ENCODE measurements at regions not wholly inside any gene's neighbourhood (a gene's known extent, or its start where the extent isn't known, plus 50 kb on each side); places are given as distances from the start of the nearest gene placed in this dataset.
"Not testable (repeated sequence)": the region's sequence is repeated elsewhere in the genome, so short reads cannot be mapped to it uniquely, and the experiment has no call there.

DNA sequence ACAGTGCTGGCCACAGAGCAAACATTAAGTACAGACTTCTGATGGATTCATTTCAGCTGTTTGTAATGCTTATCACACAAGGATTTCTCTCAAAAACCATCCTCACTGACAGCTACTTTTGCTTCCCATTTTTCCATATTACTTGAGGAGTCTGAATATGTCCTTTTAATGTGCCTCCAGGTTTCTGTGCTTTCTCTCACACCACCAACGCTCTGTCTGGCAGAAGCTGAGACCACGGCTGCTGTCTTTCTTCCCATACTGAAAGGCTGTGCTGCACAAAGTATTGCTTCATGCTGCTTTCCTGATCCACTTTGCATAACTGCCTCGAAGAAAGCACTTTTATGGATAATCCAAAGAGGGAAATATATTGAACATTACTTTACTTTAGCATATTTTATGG, 312.1 kb upstream of the ZEB2 start:
- DNase-seq (ENCODE audit: low spot score): no peak

DNA sequence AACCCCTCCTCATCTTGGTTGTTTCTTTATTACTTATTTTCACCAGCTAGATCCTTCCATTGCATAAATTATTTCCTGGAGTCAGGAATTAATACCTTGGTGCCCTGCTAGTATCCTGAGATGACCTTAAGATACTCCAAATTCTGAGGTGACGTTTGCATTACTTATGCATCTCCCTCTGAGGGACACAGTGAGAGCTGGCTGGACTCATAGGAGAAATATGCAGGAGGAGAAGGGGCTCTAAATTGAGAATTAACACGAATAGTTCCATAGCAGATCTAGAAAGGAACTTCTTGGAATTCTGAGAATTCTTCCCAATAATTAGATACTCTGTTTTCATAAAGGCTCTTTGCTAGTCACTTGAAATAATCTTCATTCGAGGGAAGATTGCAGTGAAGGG, 310.6 kb upstream of the ZEB2 start:
- peak; percentile 24 for DNase-seq (ENCODE audit: low spot score)

DNA sequence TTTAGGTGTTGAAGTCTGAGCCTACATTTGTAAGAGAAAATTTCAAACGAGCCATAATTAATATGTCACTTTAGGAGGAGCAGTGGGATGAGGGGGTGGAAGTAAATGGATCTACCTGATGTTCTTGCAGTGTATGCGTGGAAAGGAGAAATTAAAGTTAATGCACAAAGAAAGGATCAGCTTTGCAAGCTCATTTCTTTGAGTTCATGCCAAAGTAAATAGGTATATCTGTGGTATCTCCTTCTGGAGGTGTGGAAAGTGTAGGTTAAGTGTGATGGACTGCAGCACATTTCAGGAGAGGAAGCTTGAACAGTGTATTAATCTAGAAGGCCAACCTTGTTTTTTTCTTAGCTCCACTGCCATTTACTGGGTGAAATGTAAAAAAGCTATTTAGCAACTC, 307.5 kb upstream of the ZEB2 start:
- no peak for DNase-seq (ENCODE audit: low spot score)

DNA sequence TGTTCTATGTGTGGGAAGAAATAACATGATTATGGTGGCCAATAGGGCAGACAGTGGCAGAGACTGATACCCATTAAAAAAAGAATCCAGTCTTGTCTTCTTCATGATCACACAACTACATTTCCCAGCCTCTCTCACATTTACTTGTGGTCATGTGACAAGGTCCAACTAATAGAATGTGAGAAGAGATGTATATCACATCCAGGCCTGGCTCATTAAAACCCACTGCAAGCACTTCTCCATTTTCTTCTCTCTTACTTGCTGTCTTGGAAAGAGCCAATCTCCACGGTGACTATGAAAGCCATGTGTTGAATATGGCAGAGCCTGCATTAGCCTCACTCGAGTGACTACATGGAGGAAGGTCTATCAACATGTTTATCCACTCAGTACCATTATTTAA, 306.2 kb upstream of the ZEB2 start:
- no peak for DNase-seq (ENCODE audit: low spot score)

DNA sequence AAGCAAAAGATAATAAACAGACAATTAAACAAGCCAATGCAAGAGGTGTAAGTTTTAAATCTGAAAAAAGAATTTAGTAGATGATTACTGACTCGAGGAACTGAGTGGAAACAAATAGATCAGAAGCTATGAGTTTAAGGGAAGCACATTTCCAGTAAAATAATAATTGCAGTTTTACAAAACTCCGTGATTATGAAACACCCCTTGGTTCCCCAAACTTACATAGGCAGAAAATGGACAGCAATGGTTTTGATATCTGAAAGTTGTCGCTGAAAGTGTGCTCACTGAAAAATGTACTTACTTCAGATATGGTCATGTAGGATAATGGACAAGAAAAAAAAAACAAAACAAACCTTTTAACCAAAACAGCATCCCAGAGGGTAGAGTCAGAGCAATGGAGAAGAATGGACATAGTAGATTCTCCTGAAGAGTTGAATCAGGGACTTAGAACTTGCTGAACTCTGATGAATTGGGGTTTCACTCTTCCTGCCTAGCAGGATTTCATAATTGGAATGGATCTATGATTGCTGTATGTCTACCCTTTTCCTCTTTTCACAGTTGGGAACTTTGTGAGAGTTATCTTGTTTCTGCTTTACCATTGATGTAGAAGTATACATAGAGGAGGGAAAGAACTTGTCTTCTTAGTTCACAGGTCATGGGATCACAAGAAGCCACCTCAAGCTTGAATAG, 305.6 kb upstream of the ZEB2 start:
- no peak for DNase-seq (ENCODE audit: low spot score)

DNA sequence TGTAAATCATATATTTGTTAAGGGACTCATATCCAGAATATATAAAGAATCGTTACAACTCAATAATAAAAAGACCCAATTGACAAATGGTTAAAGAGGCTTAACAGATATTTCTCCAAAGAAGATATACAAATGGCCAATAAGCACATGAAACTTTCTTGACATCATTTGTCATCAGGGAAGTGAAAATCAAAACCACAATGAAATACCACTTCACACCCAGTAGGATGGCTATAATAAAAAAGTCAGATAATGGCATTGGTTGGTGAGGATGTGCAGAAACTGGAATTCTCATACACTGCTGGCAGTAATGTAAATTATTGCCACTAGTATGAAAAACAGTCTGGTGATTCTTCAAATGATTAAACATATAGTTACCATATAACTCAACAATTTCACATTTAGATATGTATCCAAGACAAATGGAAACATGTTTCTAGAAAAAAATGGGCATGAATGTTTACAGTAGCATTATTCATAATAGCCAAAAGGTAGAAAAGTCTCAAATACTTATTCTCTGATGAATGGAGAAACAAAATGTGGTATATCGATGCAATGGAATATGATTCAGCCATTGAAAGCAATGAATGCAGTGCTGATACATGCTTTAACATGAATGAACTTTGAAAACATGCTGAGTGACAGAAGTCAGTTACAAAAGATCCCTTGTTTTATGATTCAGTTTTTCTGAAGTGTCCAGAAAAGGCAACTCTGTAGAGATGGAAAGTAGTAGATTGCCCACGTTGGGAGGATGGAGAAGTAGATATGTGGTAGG, 304.6 kb upstream of the ZEB2 start:
- DNase-seq (ENCODE audit: low spot score): no peak

DNA sequence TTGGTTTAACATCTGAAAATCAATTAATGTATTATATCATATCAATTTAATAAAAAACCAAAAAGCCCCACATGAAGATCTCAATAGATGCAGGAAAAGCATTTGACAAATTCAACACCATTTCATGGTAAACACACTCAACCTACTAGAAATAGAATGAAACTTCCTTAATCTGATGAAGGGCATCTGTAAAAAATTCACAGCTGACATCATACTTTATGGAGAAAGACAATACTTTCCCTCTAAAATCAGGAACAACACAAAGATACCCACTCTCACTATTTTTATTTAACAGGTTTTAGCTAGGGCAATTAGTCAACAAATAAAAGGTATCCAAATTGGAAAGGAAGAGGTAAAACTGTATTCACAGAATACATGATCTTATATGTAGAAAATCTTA, 303.0 kb upstream of the ZEB2 start:
- no peak for DNase-seq (ENCODE audit: low spot score)

DNA sequence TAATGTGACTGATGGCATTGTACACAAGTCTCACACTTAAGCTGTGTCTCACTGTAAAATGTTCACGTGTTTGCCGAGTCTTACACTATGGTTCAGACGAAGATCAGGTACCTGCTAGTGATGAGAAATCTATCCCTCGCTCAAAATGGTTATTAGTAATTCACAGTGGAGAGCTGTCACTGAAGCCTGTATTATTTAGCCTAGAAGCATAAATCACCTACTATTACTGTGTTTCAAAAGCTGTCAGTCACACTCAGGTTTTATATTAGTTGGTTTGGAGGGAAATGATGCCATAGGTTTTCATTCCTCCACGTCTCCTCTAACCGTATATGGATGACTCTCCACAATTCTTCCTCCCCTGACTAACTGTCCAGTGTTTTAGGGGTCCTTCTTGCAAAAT, 292.4 kb upstream of the ZEB2 start:
- no peak for DNase-seq (ENCODE audit: low spot score)

DNA sequence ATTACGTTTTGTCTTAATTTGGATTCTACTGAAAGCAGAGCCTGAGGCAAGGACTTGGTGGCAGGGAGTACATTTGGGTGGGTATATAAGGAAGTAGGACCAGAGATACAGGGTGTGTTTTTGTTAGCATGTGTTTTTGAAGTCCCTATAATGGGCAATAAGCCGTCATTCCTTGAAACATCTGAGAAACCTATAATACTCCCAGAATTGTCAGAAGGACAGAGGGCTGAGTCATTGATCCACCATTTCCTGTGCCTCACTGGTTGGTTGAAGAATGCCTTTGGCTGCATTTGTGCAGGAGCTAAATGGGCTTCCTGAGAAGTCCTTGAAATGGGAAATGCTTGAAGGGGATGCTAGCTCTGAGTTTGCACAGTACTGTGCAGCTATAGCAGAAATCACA, 281.8 kb upstream of the ZEB2 start:
- DNase-seq (ENCODE audit: low spot score): peak; percentile 63

DNA sequence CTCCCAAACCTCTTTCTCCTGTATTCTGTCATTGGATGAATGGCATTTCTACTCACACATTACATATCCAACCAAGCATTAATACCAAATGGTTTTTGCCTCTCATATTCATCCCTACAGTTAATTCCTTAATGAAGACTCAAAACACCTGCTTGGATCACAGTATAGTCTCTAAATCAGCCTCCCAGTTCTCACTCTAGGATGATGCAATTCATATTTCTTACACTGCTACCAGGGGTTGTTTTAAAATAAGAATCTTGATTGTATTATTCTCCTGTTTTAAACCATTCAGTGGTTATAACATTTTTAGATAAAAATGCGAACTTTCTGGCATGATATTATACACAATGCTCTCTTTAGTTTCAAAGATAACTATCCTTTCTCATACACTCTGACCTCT, 281.4 kb upstream of the ZEB2 start:
- DNase-seq (ENCODE audit: low spot score): no peak

DNA sequence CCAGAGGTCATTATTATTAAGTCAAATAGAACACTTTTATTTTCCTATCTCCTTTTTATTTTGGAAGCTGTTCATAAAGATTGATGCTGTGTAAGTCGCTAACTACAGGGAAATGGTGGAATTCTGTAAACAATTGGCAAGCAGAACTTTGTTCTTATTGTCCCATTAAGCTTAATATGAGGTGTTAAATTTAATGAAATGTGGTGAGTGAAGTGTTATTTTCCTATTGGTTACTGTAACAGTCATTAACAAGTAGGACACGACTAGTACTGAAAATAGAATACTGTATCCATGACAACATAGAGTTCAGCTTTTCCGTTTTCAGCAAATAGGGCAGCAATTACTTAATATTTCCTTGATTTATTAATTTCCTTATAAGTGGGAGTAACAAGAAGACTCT, 279.1 kb upstream of the ZEB2 start:
- DNase-seq (ENCODE audit: low spot score): no peak

DNA sequence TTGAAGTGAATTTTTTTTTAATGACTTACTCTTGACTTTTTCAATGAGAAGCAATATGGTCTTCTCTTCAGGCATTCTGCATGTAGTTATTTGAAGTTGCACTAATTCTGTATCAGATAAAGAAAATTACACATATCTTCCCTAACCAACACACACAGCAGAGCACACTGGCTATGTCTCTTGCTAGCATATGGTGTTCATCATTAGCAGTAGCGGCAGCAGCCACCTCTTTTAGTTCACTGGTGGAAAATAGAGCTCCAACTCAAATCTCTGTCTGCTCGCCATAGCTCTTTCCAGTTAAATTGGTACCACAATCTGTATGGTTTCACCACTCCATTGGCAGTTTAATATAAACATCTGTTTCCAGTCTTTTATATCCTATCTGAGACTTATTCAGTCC, 278.1 kb upstream of the ZEB2 start:
- DNase-seq (ENCODE audit: low spot score): no peak

DNA sequence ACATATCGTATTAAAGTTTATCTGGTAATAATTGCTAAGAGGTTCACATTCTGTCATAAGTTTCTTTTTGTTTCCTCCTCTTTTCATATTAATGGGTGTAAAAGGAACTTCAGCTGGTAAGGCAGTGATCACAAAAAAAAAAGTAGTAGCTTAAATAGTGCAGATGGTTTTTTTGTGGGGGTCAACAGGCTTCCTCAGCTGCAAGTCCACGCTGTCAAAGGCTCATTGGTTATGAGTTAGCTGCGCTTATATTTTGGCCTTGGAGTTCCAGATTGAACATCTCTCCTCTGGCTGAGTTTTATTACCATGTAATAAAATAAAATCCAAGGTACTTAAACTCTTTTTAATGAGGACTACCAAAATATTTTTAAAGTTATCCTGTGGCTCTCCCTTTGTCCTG, 277.0 kb upstream of the ZEB2 start:
- no peak for DNase-seq (ENCODE audit: low spot score)

DNA sequence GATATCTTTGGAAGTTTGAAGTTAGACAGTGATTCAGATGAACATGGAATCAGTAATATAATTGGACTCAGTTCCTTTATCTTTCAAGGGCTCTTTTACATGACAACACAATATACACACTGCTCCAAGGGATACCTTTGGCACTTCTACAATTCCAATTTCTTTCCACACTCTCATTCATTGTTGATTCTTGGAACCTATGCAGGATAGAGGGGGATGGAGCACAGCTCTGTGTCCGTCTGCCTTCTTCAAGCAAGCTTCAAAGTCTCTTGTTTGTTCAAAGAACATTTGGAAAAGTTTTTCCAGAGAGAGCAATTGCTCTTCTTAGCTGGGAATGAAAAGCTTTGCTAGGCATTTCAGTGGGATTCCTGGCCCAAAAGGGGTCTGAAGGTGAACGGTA, 276.2 kb upstream of the ZEB2 start:
- DNase-seq (ENCODE audit: low spot score): no peak

DNA sequence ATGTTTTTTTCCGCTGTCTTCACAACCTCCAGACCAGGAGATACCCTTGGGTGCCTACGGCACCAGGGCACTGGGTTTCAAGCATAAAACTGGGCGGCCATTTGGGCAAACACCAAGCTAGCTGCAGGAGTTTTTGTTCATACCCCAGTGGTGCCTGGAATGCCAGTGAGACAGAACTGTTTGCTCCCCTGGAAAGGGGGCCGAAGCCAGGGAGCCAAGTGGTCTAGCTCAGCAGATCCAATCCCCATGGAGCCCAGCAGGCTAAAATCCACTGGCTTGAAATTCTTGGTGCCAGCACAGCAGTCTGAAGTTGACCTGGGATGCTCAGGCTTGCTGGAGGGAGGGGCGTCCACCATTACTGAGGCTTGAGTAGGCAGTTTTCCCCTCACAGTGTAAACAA, 265.3 kb upstream of the ZEB2 start:
- no peak for DNase-seq (ENCODE audit: low spot score)

DNA sequence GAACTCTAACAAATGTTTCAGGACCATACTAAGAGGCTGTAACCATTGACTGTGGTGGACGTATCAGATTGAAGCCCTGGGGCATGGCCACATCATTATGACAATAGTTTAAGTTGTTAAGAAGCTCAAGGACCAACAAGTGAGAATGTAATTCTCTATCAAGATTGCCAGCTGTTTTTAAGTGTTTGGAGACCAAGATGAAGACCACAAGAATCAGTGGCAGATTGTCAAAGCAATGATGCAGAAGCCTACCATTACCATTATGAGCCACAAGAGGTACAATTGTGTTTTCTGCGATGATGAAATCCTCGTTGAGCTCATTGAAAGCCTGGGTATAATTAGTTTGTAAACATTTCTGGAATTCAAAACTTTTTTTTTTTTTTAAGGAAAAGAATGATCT, 261.1 kb upstream of the ZEB2 start:
- peak; percentile 13 for DNase-seq (ENCODE audit: low spot score)

DNA sequence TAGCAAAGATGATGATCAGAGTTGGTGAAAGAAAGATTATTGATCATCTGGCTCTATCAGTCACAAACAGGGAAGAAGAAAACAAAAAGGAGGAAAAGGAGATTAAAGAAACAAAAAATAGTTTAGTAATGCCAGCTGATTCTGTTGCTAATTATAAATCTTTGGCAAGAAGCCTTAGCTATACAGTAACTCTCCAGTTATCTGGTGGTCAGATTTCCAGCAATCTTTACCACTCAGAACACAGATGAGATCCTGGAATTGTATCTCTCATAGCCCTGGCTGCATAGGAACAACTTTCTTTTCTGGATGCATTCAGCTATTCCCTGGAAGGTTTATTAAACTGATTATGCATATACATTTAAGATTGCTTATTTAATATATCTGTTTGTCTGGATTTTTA, 256.8 kb upstream of the ZEB2 start:
- no peak for DNase-seq (ENCODE audit: low spot score)

DNA sequence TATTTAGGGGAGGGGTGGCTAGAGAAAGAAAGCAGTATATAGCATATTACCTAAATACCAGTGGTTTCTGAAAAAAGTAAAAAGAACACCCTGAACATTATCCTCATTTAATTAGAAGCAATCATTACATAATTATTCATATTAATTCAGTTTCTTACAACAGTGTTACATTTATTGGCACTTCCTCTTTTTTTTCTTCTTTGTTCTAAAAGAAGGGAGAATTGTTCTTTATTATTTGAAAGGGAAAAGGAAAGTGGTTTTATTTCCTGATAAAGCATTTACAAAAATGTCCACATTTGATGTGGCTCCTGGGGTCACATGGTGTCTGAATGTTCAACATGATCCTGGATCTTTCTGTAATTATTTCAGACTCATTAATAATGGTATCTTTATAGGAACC, 254.9 kb upstream of the ZEB2 start:
- DNase-seq (ENCODE audit: low spot score): no peak

DNA sequence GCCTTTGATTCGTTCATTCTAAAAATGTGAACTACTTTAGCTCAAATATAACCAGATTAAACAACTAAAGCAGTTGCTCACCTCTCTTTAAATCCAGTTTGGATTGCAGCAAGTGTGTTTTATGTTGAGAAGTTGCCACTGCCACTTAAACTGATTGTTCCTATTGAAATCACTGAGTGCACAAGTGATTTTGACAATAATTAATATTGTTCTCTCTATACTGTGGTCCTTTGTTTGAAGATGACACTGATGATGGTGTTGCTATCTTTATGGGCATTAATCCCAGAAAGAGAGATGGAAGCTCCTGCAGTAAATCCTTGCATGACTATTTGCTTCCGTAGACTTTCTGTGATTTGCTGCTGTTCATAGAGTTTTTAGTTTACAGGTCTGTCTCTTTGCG, 251.4 kb upstream of the ZEB2 start:
- DNase-seq (ENCODE audit: low spot score): no peak

DNA sequence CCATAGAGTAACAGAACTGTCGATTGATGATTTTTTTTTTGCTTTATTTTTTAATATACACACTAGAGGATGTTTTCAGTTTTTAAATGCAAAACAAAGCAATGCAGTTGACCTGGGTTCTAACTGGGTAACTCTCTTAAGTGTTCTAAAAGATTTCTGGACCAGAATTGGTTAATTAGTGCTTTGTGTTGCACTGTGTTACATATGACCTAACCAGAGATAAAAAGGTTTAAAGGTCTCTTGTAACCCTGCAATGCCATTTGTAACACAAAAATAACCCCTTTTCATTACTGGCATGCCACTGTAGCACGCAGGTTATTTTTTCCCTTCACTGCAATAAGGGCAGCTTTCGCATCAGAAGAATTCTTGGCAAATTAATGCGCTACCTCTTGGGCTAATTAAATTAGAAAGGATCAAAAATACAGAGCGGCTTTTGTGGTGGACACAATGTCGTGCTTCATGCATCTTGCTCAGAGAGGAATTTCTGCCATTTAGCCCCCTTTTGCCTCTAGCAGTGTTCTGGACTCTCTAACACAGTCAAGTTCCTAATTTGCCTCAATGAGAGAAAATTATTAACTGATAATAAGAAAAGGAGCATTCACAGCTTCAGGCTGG, 250.8 kb upstream of the ZEB2 start:
- DNase-seq (ENCODE audit: low spot score): no peak

DNA sequence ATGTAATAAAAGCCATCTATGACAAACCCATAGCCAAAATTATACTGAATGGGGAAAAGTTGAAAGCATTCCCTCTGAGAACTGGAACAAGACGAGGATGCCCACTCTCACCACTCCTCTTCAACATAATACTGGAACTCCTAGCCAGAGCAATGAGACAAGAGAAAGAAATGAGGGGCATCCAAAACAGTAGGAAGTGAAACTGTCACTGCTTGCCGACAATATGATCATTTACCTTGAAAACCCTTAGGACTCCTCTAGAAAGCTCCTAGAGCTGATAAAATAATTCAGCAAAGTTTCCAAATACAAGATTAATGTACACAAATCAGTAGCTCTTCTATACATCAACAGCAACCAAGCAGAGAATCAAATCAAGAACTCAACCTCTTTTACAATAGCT, 241.0 kb upstream of the ZEB2 start:
- DNase-seq (ENCODE audit: low spot score): not testable (repeated sequence)

DNA sequence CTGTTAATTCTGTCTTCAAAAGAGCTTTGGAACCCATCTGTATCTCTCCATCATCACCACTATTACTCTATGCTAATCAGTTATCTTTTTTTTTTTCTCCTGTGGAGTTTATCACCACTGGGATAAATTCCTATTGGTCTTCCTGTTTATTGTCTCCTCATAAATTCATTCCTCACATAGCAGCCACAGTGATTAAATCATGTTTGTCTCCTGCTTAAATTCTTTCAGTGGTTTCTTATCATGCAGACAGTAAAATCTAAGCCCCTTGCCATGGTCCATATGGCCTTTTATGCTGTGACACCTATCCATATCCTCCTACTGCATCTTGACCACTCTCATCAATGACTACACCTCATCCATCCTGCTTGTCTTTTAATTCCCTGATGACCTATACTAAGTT, 239.8 kb upstream of the ZEB2 start:
- DNase-seq (ENCODE audit: low spot score): no peak

DNA sequence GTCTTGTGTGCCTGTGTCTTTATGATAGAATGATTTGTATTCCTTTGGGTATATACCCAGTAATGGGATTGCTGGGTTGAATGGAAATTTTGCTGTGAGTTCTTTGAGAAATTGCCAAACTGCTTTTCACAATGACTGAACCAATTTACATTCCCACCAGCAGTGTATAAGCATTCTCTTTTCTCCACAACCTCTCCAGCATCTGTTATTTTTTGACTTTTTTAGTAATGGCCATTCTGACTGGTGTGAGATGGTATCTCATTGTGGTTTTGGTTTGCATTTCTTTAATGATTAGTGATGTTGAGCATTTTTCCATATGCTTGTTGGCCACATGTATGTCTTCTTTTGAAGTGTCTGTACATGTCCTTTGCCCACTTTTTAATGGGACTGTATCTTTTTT, 238.3 kb upstream of the ZEB2 start:
- DNase-seq (ENCODE audit: low spot score): not testable (repeated sequence)

DNA sequence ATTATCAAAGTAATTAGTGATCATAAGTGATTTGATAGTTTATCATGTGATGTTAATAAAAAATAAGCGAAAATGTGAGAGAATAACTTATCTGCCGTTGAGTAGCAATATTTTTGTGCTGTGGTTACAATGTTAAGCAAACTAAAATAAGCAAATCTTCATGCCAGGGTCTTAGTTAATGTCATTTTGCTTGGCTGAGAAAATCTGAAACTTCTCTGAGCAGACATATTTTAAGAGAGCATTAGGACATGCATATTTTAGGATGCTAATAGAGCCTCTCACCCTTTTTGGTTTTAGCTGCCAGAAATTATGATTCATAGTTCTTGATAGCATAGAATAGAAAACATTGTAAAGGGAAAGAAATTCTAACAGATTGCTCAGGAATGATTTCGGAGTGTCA, 233.5 kb upstream of the ZEB2 start:
- no peak for DNase-seq (ENCODE audit: low spot score)
